Coronary artery (tissue), 2 donors: ENCODE measurements at regions not wholly inside any gene's neighbourhood (a gene's known extent, or its start where the extent isn't known, plus 50 kb on each side); places are given as distances from the start of the nearest gene placed in this dataset.
A peak's percentile ranks its signal among the peaks of the same experiment; 100 is the strongest.

Experiments
- DNase-seq: peaks from one replicate; pipeline ENCODE4 v3.0.0-alpha.2; 2017; ENCODE audit warnings: low spot score
- H3K27ac ChIP-seq, 2 donors: fragments of 200-600 bp; sonication (generic); one replicate each; pipeline ENCODE4 v1.5.1; 2016 to 2019
- H3K4me3 ChIP-seq: fragments of 200-600 bp; sonication (generic); 2 replicates; pipeline ENCODE4 v1.5.1; 2016; ENCODE audit warnings: mild to moderate bottlenecking, moderate library complexity
- TF ChIP-seq, protein P1 (sequence below): fragments of 200-600 bp; sonication (generic); IDR thresholded peaks from one replicate; pipeline ENCODE4 v1.5.1; 2019; ENCODE audit warnings: antibody characterized with exemption

DNA sequence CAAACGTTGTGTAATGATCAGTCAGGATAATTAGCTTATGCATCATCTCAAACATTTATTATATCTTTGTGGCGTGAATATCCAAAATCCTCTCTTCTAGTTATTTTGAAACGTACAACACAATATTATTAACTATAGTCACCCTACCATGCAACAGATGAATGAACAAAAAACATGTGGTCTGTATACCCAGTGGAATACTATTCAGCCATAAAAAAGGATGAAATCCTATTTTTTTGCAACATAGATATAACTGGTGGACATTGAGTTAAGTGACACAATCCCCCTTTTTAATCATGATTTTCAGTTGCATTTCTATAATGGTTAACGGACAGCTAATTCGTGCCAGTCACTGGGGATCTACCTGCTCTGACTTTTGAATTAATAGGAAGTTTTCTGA lies 145.6 kb downstream of the SOX1 start:
- DNase-seq: no peak
- TF ChIP-seq, protein P1, sequence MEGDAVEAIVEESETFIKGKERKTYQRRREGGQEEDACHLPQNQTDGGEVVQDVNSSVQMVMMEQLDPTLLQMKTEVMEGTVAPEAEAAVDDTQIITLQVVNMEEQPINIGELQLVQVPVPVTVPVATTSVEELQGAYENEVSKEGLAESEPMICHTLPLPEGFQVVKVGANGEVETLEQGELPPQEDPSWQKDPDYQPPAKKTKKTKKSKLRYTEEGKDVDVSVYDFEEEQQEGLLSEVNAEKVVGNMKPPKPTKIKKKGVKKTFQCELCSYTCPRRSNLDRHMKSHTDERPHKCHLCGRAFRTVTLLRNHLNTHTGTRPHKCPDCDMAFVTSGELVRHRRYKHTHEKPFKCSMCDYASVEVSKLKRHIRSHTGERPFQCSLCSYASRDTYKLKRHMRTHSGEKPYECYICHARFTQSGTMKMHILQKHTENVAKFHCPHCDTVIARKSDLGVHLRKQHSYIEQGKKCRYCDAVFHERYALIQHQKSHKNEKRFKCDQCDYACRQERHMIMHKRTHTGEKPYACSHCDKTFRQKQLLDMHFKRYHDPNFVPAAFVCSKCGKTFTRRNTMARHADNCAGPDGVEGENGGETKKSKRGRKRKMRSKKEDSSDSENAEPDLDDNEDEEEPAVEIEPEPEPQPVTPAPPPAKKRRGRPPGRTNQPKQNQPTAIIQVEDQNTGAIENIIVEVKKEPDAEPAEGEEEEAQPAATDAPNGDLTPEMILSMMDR: no peak
- Histone ChIP-seq H3K4me3 (no peak overlapping the region), H3K27ac (no peak overlapping the region)

DNA sequence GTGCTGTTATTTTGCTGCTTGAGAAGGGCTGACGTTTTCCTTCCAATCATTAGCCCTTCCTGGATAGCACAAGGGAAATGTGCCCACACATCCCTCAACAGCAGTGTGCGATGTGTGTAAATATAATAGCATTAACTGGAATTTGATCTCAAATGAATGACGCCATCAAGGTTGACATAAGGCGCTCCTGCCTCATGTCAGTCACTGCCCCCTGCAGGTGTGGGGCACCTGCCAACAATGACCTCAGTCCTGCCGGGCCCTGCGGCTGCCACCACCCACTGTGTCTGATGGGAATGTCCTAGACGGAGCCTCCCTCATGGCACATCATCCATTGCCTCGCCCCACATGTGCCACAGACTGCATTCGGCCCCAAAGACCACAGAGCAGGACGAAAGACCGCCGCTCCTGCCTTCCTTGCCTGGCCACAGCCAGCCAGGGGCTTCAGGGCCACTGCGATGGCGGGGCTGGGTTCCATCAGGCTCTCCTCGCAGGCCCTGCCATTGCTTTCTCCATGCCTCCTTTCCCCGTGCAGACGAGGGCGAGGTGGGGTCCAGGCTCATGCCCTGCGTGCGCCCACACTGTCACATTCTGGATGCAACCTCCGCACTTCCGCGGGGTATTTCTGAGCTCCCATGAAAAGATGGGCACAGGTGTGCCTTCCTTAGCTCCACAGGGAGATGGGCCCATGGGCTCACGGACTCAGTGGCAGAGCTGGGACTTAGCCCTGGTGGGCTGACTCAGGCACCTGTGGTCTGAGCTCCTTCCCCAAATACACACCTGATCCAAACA lies 146.7 kb downstream of the SOX1 start:
- Histone ChIP-seq H3K4me3 (no peak overlapping the region), H3K27ac (no peak overlapping the region)
- TF ChIP-seq, protein P1: no peak
- peak; percentile 53 for DNase-seq

GRCh38 chr13:112215871-112216270 lies 148.9 kb downstream of the SOX1 start:
- H3K27ac ChIP-seq: no peak overlapping the region
- no peak overlapping the region for H3K4me3 ChIP-seq
- DNase-seq: peak; percentile 21
- TF ChIP-seq, protein P1: no peak

- H3K27ac ChIP-seq: no peak overlapping the region
- H3K4me3 ChIP-seq: no peak overlapping the region
- DNase-seq: peak; percentile 43
- TF ChIP-seq, protein P1: no peak
Observed at GRCh38 chr13:112217431-112217830, 150.5 kb downstream of the SOX1 start.

DNA sequence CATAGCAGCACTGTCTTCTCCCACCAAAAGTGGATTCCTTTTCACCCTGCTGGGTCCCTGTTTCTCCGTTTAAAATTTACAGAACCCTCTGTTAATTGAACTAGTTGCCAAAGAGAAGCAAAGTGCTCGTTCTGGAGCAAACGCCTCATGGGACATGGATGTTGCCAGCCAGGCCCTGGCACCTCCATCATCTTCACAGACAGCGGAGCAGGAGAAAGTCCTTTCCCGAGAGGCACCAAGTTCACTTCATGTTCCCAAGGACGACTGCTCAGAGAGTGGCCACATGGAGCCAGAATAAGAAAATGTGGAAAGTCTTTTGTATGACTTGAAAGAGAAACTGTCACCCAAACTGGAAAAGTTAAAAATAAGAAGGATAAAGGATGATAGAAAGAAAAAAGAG lies 151.5 kb downstream of the SOX1 start:
- Histone ChIP-seq H3K4me3 (no peak overlapping the region), H3K27ac (no peak overlapping the region)
- TF ChIP-seq, protein P1: no peak
- DNase-seq: no peak

GRCh38 chr13:112219740-112220139 lies 152.8 kb downstream of the SOX1 start:
- TF ChIP-seq, protein P1: no peak
- DNase-seq: no peak
- H3K27ac ChIP-seq: no peak overlapping the region
- no peak overlapping the region for H3K4me3 ChIP-seq

GRCh38 chr13:112220296-112220875 lies 153.4 kb downstream of the SOX1 start:
- TF ChIP-seq, protein P1: no peak
- Histone ChIP-seq H3K27ac (no peak overlapping the region), H3K4me3 (no peak overlapping the region)
- no peak for DNase-seq
